HEK293T (cell line): ENCODE measurements at regions not wholly inside any gene's neighbourhood (a gene's known extent, or its start where the extent isn't known, plus 50 kb on each side); places are given as distances from the start of the nearest gene placed in this dataset.

Experiments used
- CTCF ChIA-PET: fragments of 350-600 bp; formaldehyde crosslinking; extraction: SDS; loops from one replicate; lab custom pipeline; 2021; ENCODE audit warnings: antibody characterized with exemption, inconsistent platforms; lab: Yijun Ruan, JAX
- POLR2A ChIA-PET: fragments of 350-600 bp; formaldehyde crosslinking; extraction: SDS; loops from one replicate; lab custom pipeline; 2020; ENCODE audit warnings: antibody characterized with exemption, inconsistent platforms; lab: Yijun Ruan, JAX
- DNase-seq: peaks from one replicate; pipeline ENCODE4 v3.0.0; 2012; ENCODE audit warnings: mixed read lengths; ENCODE audit errors: extremely low spot score
- ARNT ChIP-seq: fragments of 450-650 bp; IDR thresholded peaks from 2 replicates; pipeline ENCODE4 v1.6.1; 2017; ENCODE audit warnings: mild to moderate bottlenecking
- BHLHE40 ChIP-seq: fragments of 450-650 bp; IDR thresholded peaks from 2 replicates; pipeline ENCODE4 v1.6.1; 2016; ENCODE audit warnings: mild to moderate bottlenecking, moderate library complexity, borderline replicate concordance
- CTBP1 ChIP-seq: fragments of 450-650 bp; IDR thresholded peaks from 2 replicates; pipeline ENCODE4 v1.6.1; 2016; ENCODE audit warnings: borderline replicate concordance
- ELF4 ChIP-seq: fragments of 450-650 bp; IDR thresholded peaks from 2 replicates; pipeline ENCODE4 v1.6.1; 2017; ENCODE audit warnings: antibody characterized with exemption
- FOXA1 ChIP-seq: fragments of 450-650 bp; IDR thresholded peaks from 2 replicates; pipeline ENCODE4 v1.6.1; 2016; ENCODE audit warnings: mild to moderate bottlenecking
- FOXK2 ChIP-seq: fragments of 450-650 bp; IDR thresholded peaks from 2 replicates; pipeline ENCODE4 v1.6.1; 2016; ENCODE audit warnings: mild to moderate bottlenecking
- FOXM1 ChIP-seq: fragments of 450-650 bp; IDR thresholded peaks from 2 replicates; pipeline ENCODE4 v1.6.1; 2017; ENCODE audit warnings: mild to moderate bottlenecking, borderline replicate concordance
- HDGF ChIP-seq: fragments of 450-650 bp; IDR thresholded peaks from 2 replicates; pipeline ENCODE4 v1.6.1; 2017; ENCODE audit warnings: antibody characterized with exemption, borderline replicate concordance
- L3MBTL2 ChIP-seq: fragments of 450-650 bp; conservative IDR thresholded peaks from 2 replicates; pipeline ENCODE4 v1.6.1; 2016; ENCODE audit warnings: mild to moderate bottlenecking
- LEF1 ChIP-seq: fragments of 450-650 bp; IDR thresholded peaks from 2 replicates; pipeline ENCODE4 v1.6.1; 2017; ENCODE audit warnings: mild to moderate bottlenecking, borderline replicate concordance
- NFRKB ChIP-seq: fragments of 450-650 bp; IDR thresholded peaks from 2 replicates; pipeline ENCODE4 v1.6.1; 2016; ENCODE audit warnings: mild to moderate bottlenecking, moderate library complexity
- SP1 ChIP-seq: fragments of 450-650 bp; IDR thresholded peaks from 2 replicates; pipeline ENCODE4 v1.6.1; 2017
- SUZ12 ChIP-seq: fragments of 450-650 bp; IDR thresholded peaks from 2 replicates; pipeline ENCODE4 v1.6.1; 2016; ENCODE audit warnings: mild to moderate bottlenecking
- TARDBP ChIP-seq: fragments of 450-650 bp; IDR thresholded peaks from 2 replicates; pipeline ENCODE4 v1.6.1; 2016
- ZNF384 ChIP-seq: fragments of 450-650 bp; IDR thresholded peaks from 2 replicates; pipeline ENCODE4 v1.6.1; 2016
- TF ChIP-seq, protein P1 (sequence below): fragments of 450-650 bp; IDR thresholded peaks from 2 replicates; pipeline ENCODE4 v1.6.1; 2016

DNA sequence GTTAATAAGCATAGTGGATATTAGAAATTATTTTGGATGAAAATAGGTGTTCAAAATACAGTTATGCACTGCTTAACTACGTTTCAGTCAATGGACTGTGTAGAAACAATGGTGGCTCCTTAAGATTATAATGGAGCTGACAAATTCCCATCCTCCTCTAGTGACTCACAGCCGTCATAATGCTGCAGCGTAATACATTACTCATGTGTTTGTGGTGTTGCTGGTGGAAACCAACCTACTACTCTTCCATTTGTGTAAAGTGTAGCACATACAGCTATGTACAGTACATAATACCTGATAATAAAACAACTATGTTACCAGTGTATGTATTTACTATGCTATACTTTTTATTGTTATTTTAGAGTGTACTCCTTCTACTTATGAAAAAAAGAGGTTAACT is 111.2 kb upstream of the TMCC3 start:
- TF ChIP-seq FOXM1 (no peak), SP1 (no peak), ARNT (no peak), NFRKB (no peak), L3MBTL2 (no peak), HDGF (no peak), SUZ12 (no peak), LEF1 (no peak), CTBP1 (no peak), FOXA1 (no peak), BHLHE40 (no peak)
- TF ChIP-seq, protein P1, sequence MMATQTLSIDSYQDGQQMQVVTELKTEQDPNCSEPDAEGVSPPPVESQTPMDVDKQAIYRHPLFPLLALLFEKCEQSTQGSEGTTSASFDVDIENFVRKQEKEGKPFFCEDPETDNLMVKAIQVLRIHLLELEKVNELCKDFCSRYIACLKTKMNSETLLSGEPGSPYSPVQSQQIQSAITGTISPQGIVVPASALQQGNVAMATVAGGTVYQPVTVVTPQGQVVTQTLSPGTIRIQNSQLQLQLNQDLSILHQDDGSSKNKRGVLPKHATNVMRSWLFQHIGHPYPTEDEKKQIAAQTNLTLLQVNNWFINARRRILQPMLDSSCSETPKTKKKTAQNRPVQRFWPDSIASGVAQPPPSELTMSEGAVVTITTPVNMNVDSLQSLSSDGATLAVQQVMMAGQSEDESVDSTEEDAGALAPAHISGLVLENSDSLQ: no peak
- ChIA-PET CTCF (interaction anchor here (0.6 to 1.0 kb wide), 3 partner anchors 114 to 219 kb away, joined by 3 read pairs; no protein-coding TSS in a partner anchor), POLR2A (no interaction called here)
- DNase-seq: no peak

DNA sequence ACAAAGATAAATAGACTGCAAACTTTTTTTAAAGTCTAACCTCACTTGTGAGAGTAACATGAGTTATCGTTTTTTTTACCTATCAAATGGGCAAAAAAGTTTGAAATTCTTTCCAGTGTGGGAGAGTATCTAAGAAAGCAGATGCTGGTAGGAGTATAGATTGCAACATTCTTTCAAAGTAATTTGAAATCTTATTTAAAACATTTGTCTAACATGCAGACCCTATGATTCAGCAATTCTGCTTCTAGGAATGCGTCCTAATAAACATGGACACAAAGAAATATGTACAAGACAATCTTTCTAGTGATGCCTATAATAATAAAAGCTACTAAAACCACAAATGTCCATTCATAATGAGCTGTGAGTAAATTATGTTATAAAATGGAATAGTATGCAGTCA is 110.4 kb upstream of the TMCC3 start:
- TF ChIP-seq LEF1 (no peak), CTBP1 (no peak), FOXA1 (no peak), FOXK2 (no peak), ZNF384 (no peak), TARDBP (no peak), L3MBTL2 (no peak), NFRKB (no peak), ELF4 (no peak), BHLHE40 (no peak), SP1 (no peak), SUZ12 (no peak), HDGF (no peak), ARNT (no peak), FOXM1 (no peak)
- TF ChIP-seq, protein P1: no peak
- no peak for DNase-seq
- ChIA-PET POLR2A (no interaction called here), CTCF (no interaction called here)

DNA sequence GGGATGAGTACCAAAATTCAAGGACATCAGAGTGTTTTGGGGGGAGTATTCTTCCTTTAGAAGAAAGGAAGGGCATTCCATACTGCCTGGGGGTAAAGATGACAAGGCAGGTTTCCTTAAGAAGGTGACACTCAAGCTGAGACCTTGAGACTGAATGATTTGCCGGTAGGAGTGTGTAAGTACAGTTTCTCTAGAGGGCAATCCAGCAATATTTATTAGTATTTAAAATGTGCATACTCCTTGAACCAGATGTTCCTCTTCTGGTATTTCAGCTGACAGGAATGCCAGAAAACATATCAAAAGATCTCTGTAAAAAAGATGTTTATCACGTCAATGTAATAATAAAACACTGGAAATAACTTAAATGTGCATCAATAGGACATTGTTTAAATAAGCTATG is 106.4 kb upstream of the TMCC3 start:
- DNase-seq: no peak
- no peak for TF ChIP-seq SP1
- no peak for TF ChIP-seq HDGF
- no peak for TF ChIP-seq CTBP1
- no peak for TF ChIP-seq ZNF384
- no peak for TF ChIP-seq FOXK2
- no peak for TF ChIP-seq FOXA1
- no peak for TF ChIP-seq L3MBTL2
- TF ChIP-seq FOXM1: no peak
- no peak for TF ChIP-seq LEF1
- TF ChIP-seq NFRKB: no peak
- TF ChIP-seq ARNT: no peak
- TF ChIP-seq, protein P1: no peak
- TF ChIP-seq ELF4: no peak
- TF ChIP-seq SUZ12: no peak
- TF ChIP-seq BHLHE40: no peak
- no peak for TF ChIP-seq TARDBP
- ChIA-PET POLR2A (no interaction called here), CTCF (no interaction called here)

DNA sequence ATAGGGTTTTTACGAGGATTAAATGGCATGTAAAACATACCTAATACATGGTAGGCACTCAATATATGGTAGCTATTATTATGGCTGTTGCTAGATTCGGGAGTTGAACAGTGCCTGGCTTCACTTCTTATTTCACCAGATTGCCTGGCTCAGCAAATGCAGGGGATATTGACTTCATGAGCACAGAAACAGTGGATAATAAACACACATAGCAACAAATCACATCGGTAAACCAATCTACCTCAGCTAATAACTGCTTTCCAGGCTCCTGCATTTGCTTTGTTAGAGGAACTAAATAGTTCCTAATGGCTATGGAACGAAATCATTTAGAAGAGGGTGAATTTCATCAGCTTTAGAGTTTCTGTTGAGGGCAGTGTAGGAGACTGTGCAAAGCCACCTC is 105.2 kb upstream of the TMCC3 start:
- ChIA-PET POLR2A (no interaction called here), CTCF (interaction anchor here (0.8 to 1.2 kb wide), 2 partner anchors 7 to 48 kb away, joined by 3 read pairs; no protein-coding TSS in a partner anchor)
- no peak for DNase-seq
- no peak for TF ChIP-seq TARDBP
- TF ChIP-seq SUZ12: no peak
- TF ChIP-seq ZNF384: no peak
- TF ChIP-seq FOXM1: no peak
- no peak for TF ChIP-seq HDGF
- no peak for TF ChIP-seq LEF1
- no peak for TF ChIP-seq FOXK2
- TF ChIP-seq ARNT: no peak
- no peak for TF ChIP-seq NFRKB
- TF ChIP-seq, protein P1: no peak
- no peak for TF ChIP-seq BHLHE40
- TF ChIP-seq L3MBTL2: no peak
- TF ChIP-seq SP1: no peak
- TF ChIP-seq CTBP1: no peak
- no peak for TF ChIP-seq FOXA1
- no peak for TF ChIP-seq ELF4

DNA sequence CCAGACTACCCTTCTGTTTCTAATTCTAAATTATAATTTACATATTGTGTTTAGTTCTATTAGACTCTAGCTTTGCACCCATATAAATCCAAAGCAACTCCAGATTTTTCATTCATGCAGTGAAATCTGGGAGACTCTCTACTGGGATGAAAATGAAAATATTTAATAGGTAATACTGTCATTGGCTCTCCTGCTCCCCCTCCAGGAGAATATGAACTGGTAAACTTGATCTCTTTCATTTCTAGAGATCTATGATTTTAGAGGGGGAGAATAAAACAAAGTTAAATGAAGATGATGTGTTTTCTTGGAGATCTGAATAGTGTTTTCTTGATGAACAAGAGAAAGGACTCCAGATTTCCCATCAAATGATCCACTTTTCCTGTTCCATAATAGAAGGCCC is 104.3 kb upstream of the TMCC3 start:
- CTCF ChIA-PET: interaction anchor here (1.2 kb wide), 1 partner anchor 8 kb away, joined by 3 read pairs; no protein-coding TSS in a partner anchor
- TF ChIP-seq LEF1 (no peak), L3MBTL2 (no peak)
- DNase-seq: no peak
- POLR2A ChIA-PET: no interaction called here
